ENCODE measurements at regions not wholly inside any gene's neighbourhood (a gene's known extent, or its start where the extent isn't known, plus 50 kb on each side); places are given as distances from the start of the nearest gene placed in this dataset.
"Not testable (repeated sequence)": the region's sequence is repeated elsewhere in the genome, so short reads cannot be mapped to it uniquely, and the experiment has no call there.

- not testable (repeated sequence) for TF ChIP-seq CTCF (IDR thresholded peaks at IDR 0.05); POLR2AphosphoS5 (IDR thresholded peaks at IDR 0.05; ENCODE audit: low read depth, low read length)
Observed at GRCh38 chr17:68757866-68758757, 156.9 kb upstream of the FAM20A start.
